ENCODE measurements at regions not wholly inside any gene's neighbourhood (a gene's known extent, or its start where the extent isn't known, plus 50 kb on each side); places are given as distances from the start of the nearest gene placed in this dataset.

DNA sequence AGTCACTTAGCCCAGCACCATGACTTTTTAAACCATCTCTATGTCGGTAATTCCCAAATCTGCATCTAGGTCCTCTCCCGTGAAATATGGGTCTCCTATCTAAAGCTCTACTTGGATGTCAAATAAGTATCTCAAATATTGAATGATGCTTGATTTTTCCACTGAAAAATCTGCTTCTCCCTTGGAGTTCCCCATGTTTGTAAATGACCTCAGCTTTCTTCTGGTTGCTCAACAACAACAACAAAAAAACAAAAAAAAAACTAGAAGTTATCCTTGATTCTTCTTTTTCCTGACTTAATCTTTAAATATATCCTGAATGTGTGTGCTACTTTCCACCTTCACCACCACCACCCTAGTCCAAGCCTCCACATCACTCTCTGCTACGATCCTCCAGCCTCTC is 307.5 kb upstream of the UBE2E2 start:
- H3K27ac ChIP-seq = no peak overlapping the region
- TF ChIP-seq, protein P1, sequence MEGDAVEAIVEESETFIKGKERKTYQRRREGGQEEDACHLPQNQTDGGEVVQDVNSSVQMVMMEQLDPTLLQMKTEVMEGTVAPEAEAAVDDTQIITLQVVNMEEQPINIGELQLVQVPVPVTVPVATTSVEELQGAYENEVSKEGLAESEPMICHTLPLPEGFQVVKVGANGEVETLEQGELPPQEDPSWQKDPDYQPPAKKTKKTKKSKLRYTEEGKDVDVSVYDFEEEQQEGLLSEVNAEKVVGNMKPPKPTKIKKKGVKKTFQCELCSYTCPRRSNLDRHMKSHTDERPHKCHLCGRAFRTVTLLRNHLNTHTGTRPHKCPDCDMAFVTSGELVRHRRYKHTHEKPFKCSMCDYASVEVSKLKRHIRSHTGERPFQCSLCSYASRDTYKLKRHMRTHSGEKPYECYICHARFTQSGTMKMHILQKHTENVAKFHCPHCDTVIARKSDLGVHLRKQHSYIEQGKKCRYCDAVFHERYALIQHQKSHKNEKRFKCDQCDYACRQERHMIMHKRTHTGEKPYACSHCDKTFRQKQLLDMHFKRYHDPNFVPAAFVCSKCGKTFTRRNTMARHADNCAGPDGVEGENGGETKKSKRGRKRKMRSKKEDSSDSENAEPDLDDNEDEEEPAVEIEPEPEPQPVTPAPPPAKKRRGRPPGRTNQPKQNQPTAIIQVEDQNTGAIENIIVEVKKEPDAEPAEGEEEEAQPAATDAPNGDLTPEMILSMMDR (conservative IDR thresholded peaks at IDR 0.05) = no peak

DNA sequence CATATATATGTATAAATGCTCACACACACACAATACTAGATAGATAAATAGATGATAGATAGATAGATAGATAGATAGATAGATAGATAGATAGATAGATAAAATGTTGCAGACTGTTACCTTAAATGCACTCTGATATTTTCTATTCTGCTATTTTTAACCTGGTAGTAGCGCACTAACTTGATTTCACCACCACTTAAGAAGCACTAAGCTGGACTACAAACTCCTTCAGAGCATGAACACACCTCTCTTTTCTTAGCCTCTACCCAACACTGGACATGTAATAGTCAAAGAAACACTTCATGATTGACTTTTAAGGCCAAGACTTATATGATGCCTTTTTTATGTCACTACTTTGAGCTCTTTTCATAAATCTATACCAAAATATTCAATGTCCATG is 304.6 kb upstream of the UBE2E2 start:
- TF ChIP-seq, protein P1 (conservative IDR thresholded peaks at IDR 0.05) = no peak
- no peak overlapping the region for H3K27ac ChIP-seq

DNA sequence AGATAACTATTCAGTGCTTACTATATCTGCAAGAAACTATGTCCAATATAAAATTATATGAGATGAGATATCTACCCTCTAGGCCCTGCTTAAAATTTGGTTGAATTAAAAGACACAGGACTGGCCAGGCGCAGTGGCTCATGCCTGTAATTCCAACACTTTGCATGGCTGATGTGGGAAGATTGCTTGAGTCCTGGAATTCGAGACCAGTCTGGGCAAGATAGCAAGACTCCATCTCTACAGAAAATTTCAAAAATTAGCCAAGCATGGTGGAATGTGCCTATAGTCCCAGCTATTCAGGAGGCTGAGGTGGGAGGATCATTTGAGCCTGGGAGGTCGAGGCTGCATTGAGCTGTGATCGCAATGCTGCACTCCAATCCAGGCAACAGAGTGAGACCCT is 303.7 kb upstream of the UBE2E2 start:
- TF ChIP-seq, protein P1 (conservative IDR thresholded peaks at IDR 0.05) = no peak
- no peak overlapping the region for H3K27ac ChIP-seq

DNA sequence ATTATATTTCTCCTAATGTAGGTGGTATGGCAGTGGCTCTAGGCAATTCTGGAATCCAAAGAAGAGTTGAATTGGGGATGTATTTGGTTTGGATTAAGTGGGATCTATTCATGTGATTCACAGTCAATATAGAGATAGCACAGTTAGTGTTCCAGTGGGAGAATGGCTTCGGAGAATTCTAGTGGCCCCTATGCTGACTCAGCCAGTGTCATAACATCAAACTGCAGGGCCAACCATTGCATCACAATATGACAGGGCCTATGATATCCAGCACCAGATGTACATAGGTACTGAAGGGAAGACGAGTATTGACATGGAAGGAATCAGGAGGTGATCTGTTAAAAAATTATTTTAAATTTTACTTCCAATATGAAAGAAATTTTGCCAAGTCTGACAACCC is 302.8 kb upstream of the UBE2E2 start:
- no peak overlapping the region for H3K27ac ChIP-seq
- TF ChIP-seq, protein P1 (conservative IDR thresholded peaks at IDR 0.05) = no peak

DNA sequence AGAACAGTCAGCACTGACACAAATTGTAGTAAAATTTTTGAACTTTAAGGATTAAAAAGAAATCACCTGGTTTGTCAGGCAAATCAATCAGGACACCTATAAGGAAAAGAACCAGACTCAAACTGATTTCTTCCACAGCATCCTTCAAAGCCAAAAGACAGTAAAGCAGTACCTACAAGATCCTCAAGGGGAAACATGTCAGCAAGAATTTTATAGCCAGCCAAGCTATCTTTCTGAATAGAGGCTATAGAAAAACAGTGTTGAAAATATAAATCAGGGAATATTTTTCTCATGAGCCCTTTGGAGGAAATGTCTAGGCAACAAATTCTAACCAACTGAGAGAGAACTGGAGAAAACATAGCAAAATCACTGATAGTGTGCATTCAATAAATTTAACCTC is 301.4 kb upstream of the UBE2E2 start:
- H3K27ac ChIP-seq = no peak overlapping the region
- TF ChIP-seq, protein P1 (conservative IDR thresholded peaks at IDR 0.05) = no peak

DNA sequence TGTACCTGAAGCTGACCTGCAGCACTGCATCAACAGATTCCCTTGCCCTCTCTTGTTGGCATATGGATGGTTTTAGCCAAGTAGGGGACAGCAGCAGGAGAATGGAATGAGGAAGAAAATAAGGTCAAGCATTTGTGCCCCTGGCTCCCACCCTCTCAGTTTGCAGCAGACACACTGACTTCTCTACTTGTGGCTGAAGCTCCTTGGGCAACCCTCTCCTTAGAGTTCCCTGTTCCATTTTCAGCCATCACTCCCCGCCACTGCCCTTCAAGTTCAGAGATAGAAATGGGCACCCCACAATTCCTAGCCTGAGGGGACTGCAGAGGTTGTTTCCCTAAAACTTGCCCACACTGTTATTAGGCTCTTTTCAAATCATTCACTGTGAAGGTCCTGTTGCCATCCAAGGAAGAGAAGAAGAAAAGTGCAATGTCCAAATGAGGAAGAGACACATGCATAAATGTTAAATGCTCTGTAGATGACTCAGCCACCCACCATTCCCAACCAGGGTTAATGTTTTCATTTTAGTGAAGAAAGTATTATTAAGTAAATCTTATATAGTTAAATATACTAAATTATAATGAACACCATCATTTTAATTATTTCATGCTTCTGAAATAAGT is 295.9 kb upstream of the UBE2E2 start:
- TF ChIP-seq, protein P1 (conservative IDR thresholded peaks at IDR 0.05) = no peak
- no peak overlapping the region for H3K27ac ChIP-seq

DNA sequence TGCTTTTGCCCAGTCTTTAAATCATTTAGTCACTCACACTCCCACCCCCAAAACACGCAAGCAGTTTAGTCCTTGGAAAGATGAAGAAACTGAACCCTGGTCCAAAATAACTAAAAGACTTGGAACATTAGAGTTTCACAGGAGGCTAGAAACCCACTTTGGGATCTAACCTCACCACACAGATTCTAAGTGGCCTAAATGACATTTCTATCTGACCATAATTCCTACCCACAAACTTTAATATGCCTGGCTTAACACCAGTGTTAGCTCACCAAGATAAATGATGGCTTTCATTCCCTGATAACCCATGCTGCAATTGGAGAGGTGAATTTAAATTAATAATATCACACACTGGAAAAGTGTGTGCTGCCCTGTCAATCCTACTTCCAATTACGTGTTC is 295.3 kb upstream of the UBE2E2 start:
- TF ChIP-seq, protein P1 (conservative IDR thresholded peaks at IDR 0.05) = no peak
- H3K27ac ChIP-seq = no peak overlapping the region
